ENCODE measurements at regions not wholly inside any gene's neighbourhood (a gene's known extent, or its start where the extent isn't known, plus 50 kb on each side); places are given as distances from the start of the nearest gene placed in this dataset.

DNA sequence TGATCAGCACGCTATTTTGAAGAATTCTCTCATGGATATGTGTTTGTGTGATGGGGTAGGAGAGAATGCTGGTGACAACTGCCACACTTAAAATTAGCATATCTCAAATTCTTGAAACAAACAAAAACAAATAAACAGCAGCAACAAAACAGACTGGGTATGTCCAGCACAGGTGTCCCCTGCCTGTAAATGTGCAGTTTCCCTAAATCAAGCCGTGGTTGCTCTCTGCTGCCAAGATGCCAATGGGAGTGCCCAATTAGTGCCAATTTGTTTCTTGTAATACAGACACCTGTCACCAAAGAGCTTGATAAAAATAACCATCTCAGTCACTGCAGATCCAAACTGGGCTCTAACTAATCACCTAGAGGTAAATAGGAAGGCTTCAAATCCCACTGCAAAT lies 144.2 kb upstream of the SMARCA2 start:
- TF ChIP-seq, protein P1, sequence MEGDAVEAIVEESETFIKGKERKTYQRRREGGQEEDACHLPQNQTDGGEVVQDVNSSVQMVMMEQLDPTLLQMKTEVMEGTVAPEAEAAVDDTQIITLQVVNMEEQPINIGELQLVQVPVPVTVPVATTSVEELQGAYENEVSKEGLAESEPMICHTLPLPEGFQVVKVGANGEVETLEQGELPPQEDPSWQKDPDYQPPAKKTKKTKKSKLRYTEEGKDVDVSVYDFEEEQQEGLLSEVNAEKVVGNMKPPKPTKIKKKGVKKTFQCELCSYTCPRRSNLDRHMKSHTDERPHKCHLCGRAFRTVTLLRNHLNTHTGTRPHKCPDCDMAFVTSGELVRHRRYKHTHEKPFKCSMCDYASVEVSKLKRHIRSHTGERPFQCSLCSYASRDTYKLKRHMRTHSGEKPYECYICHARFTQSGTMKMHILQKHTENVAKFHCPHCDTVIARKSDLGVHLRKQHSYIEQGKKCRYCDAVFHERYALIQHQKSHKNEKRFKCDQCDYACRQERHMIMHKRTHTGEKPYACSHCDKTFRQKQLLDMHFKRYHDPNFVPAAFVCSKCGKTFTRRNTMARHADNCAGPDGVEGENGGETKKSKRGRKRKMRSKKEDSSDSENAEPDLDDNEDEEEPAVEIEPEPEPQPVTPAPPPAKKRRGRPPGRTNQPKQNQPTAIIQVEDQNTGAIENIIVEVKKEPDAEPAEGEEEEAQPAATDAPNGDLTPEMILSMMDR (IDR thresholded peaks at IDR 0.05): no peak
- no peak for TF ChIP-seq EP300 (IDR thresholded peaks at IDR 0.05; ENCODE audit: borderline replicate concordance in 1 of 2, low read depth in 1 of 2, low read length in 1 of 2)
- TF ChIP-seq, protein P2, sequence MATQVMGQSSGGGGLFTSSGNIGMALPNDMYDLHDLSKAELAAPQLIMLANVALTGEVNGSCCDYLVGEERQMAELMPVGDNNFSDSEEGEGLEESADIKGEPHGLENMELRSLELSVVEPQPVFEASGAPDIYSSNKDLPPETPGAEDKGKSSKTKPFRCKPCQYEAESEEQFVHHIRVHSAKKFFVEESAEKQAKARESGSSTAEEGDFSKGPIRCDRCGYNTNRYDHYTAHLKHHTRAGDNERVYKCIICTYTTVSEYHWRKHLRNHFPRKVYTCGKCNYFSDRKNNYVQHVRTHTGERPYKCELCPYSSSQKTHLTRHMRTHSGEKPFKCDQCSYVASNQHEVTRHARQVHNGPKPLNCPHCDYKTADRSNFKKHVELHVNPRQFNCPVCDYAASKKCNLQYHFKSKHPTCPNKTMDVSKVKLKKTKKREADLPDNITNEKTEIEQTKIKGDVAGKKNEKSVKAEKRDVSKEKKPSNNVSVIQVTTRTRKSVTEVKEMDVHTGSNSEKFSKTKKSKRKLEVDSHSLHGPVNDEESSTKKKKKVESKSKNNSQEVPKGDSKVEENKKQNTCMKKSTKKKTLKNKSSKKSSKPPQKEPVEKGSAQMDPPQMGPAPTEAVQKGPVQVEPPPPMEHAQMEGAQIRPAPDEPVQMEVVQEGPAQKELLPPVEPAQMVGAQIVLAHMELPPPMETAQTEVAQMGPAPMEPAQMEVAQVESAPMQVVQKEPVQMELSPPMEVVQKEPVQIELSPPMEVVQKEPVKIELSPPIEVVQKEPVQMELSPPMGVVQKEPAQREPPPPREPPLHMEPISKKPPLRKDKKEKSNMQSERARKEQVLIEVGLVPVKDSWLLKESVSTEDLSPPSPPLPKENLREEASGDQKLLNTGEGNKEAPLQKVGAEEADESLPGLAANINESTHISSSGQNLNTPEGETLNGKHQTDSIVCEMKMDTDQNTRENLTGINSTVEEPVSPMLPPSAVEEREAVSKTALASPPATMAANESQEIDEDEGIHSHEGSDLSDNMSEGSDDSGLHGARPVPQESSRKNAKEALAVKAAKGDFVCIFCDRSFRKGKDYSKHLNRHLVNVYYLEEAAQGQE (IDR thresholded peaks at IDR 0.05; ENCODE audit: low read depth, low read length): no peak
- TF ChIP-seq POLR2AphosphoS5 (IDR thresholded peaks at IDR 0.05; ENCODE audit: low read depth, low read length): no peak
- TF ChIP-seq FOXJ3 (CRISPR knock-in tag; IDR thresholded peaks at IDR 0.05): no peak
